Lower leg skin (tissue), 4 donors: ENCODE measurements at regions not wholly inside any gene's neighbourhood (a gene's known extent, or its start where the extent isn't known, plus 50 kb on each side); places are given as distances from the start of the nearest gene placed in this dataset.
"Not testable (repeated sequence)": the region's sequence is repeated elsewhere in the genome, so short reads cannot be mapped to it uniquely, and the experiment has no call there.

Source experiments
- DNase-seq, 2 donors: peaks; one replicate each; pipeline ENCODE4 v3.0.0-alpha.2; 2019; ENCODE audit warnings: low spot score in 2 of 2
- H3K4me3 ChIP-seq: fragments of 200-600 bp; sonication (generic); 2 replicates; pipeline ENCODE4 v1.5.1; 2017; ENCODE audit warnings: mild to moderate bottlenecking, low read depth; ENCODE audit not compliant: poor library complexity, severe bottlenecking
- CTCF ChIP-seq, 3 donors: fragments of 450-650 bp; IDR thresholded peaks; one replicate each; pipeline ENCODE4 v1.5.1; 2016; ENCODE audit warnings: antibody characterized with exemption in 3 of 3, mild to moderate bottlenecking in 3 of 3, moderate library complexity in 2 of 3
- POLR2A ChIP-seq, 2 donors: fragments of 450-650 bp; IDR thresholded peaks; one replicate each; pipeline ENCODE4 v1.6.1; 2016 to 2017; ENCODE audit warnings: antibody characterized with exemption in 2 of 2, mild to moderate bottlenecking in 1 of 2, moderate library complexity in 1 of 2
- WGBS, 2 donors: methylation state at CpG; one replicate each; pipeline ENCODE4 v1.1.5; 2018; 5-methylcytosine and 5-hydroxymethylcytosine counted together
- intact Hi-C: fragments of 100-400 bp; cut with DNase I; formaldehyde crosslinking; loops from one replicate; pipeline ENCODE4 v1.15.0; 2023; ENCODE audit warnings: low total_unique reads

GRCh38 chrX:63417649-63418048 is 66.5 kb upstream of the SPIN4 start:
- 85 to 100% methylated on average over 3 to 4 of the region's 4 CpGs for WGBS, 2 donors
- TF ChIP-seq CTCF (IDR thresholded peaks at IDR 0.05) (no peak), POLR2A (IDR thresholded peaks at IDR 0.05) (no peak)
- intact Hi-C loops = no loop called here
- no peak overlapping the region for H3K4me3 ChIP-seq
- DNase-seq = no peak

GRCh38 chrX:63409934-63410333 is 58.8 kb upstream of the SPIN4 start:
- 90 to 99% methylated on average over 7 of the region's 7 CpGs for WGBS, 2 donors
- DNase-seq, H3K4me3 ChIP-seq, intact Hi-C loops: not testable (repeated sequence)

GRCh38 chrX:63408050-63408449 is 56.9 kb upstream of the SPIN4 start:
- intact Hi-C loops = no loop called here
- no peak overlapping the region for H3K4me3 ChIP-seq
- 38 to 53% methylated on average over 1 of the region's 1 CpG for whole genome bisulfite sequencing, 2 donors
- TF ChIP-seq POLR2A (IDR thresholded peaks at IDR 0.05) (no peak), CTCF (IDR thresholded peaks at IDR 0.05) (no peak)
- no peak for DNase-seq

- intact Hi-C loops = no loop called here
- DNase-seq = no peak
- WGBS, 2 donors = 63 to 90% methylated on average over 1 of the region's 1 CpG
- TF ChIP-seq POLR2A (IDR thresholded peaks at IDR 0.05) = no peak
- TF ChIP-seq CTCF (IDR thresholded peaks at IDR 0.05) = no peak
- no peak overlapping the region for H3K4me3 ChIP-seq
These were observed 53.2 kb upstream of the SPIN4 start for GRCh38 chrX:63404332-63404731.

GRCh38 chrX:63402106-63402505 is 51.0 kb upstream of the SPIN4 start:
- WGBS, 2 donors = 70 to 77% methylated on average over 2 of the region's 2 CpGs
- DNase-seq = no peak
- intact Hi-C loops = no loop called here
- TF ChIP-seq POLR2A (IDR thresholded peaks at IDR 0.05) = no peak
- no peak overlapping the region for H3K4me3 ChIP-seq
